ENCODE measurements at regions not wholly inside any gene's neighbourhood (a gene's known extent, or its start where the extent isn't known, plus 50 kb on each side); places are given as distances from the start of the nearest gene placed in this dataset.

- TF ChIP-seq, protein P1, sequence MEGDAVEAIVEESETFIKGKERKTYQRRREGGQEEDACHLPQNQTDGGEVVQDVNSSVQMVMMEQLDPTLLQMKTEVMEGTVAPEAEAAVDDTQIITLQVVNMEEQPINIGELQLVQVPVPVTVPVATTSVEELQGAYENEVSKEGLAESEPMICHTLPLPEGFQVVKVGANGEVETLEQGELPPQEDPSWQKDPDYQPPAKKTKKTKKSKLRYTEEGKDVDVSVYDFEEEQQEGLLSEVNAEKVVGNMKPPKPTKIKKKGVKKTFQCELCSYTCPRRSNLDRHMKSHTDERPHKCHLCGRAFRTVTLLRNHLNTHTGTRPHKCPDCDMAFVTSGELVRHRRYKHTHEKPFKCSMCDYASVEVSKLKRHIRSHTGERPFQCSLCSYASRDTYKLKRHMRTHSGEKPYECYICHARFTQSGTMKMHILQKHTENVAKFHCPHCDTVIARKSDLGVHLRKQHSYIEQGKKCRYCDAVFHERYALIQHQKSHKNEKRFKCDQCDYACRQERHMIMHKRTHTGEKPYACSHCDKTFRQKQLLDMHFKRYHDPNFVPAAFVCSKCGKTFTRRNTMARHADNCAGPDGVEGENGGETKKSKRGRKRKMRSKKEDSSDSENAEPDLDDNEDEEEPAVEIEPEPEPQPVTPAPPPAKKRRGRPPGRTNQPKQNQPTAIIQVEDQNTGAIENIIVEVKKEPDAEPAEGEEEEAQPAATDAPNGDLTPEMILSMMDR (IDR thresholded peaks at IDR 0.05): no peak
- no peak for TF ChIP-seq EZH2 (IDR thresholded peaks at IDR 0.05)
- no peak for TF ChIP-seq EZH2phosphoT487 (IDR thresholded peaks at IDR 0.05)
Observed at GRCh38 chr20:10987651-10988383, 314.0 kb upstream of the JAG1 start.
